Retinal pigment epithelial cell (primary cell): ENCODE measurements at regions not wholly inside any gene's neighbourhood (a gene's known extent, or its start where the extent isn't known, plus 50 kb on each side); places are given as distances from the start of the nearest gene placed in this dataset.
"Not testable (repeated sequence)": the region's sequence is repeated elsewhere in the genome, so short reads cannot be mapped to it uniquely, and the experiment has no call there.

ENCODE experiments used
- DNase-seq: peaks from one replicate; pipeline ENCODE4 v3.0.0-alpha.2; 2010; ENCODE audit warnings: low read depth
- H3K4me3 ChIP-seq: 2 replicates; pipeline ENCODE4 v1.5.1; 2011; ENCODE audit warnings: mild to moderate bottlenecking, low read length, control low read depth, moderate library complexity
- CTCF ChIP-seq: conservative IDR thresholded peaks from 2 replicates; pipeline ENCODE4 v1.5.1; 2011; ENCODE audit warnings: low read depth, low read length, control low read depth, inconsistent platforms

- no peak for DNase-seq
- no peak overlapping the region for H3K4me3 ChIP-seq
- TF ChIP-seq CTCF = no peak
Measured at GRCh38 chr19:27859689-27860088, 1353.3 kb downstream of the UQCRFS1 start.

- no peak overlapping the region for H3K4me3 ChIP-seq
- no peak for TF ChIP-seq CTCF
- no peak for DNase-seq
Measured at GRCh38 chr19:27858981-27859581, 1353.9 kb downstream of the UQCRFS1 start.

DNA sequence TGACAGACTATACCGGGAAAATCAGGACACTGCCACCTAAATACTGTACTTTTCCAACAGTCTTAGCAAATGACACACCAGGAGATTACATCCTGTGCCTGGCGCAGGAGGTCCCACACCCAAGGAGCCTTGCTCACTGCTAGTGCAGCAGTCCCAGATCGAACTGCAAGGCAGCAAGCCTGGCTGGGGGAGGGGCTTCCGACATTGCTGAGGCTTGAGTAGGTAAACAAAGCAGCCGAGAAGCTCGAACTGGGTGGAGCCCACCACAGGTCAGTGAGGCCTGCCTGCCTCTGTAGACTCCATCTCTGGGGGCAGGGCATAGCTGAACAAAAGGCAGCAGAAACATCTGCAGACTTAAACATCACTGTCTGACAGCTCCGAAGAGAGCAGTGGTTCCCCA, 1360.0 kb downstream of the UQCRFS1 start:
- not testable (repeated sequence) for DNase-seq, H3K4me3 ChIP-seq

GRCh38 chr19:27851543-27852060, 1361.3 kb downstream of the UQCRFS1 start:
- no peak overlapping the region for H3K4me3 ChIP-seq
- TF ChIP-seq CTCF = no peak
- no peak for DNase-seq

GRCh38 chr19:27851002-27851481, 1361.9 kb downstream of the UQCRFS1 start:
- DNase-seq = no peak
- TF ChIP-seq CTCF = no peak
- H3K4me3 ChIP-seq = no peak overlapping the region

- DNase-seq = no peak
- TF ChIP-seq CTCF = no peak
- no peak overlapping the region for H3K4me3 ChIP-seq
Measured at GRCh38 chr19:27846944-27847343, 1366.0 kb downstream of the UQCRFS1 start.

- no peak for DNase-seq
- H3K4me3 ChIP-seq = no peak overlapping the region
- no peak for TF ChIP-seq CTCF
Measured at GRCh38 chr19:27844261-27844660, 1368.7 kb downstream of the UQCRFS1 start.
